ENCODE measurements at regions not wholly inside any gene's neighbourhood (a gene's known extent, or its start where the extent isn't known, plus 50 kb on each side); places are given as distances from the start of the nearest gene placed in this dataset.

- no peaks in the 10 kb centered on the region for H3K27me3 ChIP-seq (ENCODE audit: control insufficient read depth, insufficient read depth, low read length, poor library complexity, severe bottlenecking)
- H3K9me3 ChIP-seq (ENCODE audit: control insufficient read depth, low read length), result peaks cover 8% of the 10 kb centered on the region
- H3K36me3 Mint-ChIP-seq (ENCODE audit: low read depth), result no peaks in the 10 kb centered on the region
- H3K36me3 ChIP-seq (ENCODE audit: control insufficient read depth, insufficient read depth, low read length), result no peaks in the 10 kb centered on the region
- H3K27ac Mint-ChIP-seq, result no peak overlapping the region
- TF ChIP-seq CTCF (conservative IDR thresholded peaks at IDR 0.05), result no peak
- H3K4me1 ChIP-seq (ENCODE audit: control insufficient read depth, insufficient read depth, low read length), result no peaks in the 10 kb centered on the region
- H3K4me1 Mint-ChIP-seq, result peaks cover 3% of the 10 kb centered on the region
- DNase-seq, result no peak
- no peaks in the 10 kb centered on the region for H3K27me3 Mint-ChIP-seq (ENCODE audit: insufficient read depth)
- H3K27ac ChIP-seq (ENCODE audit: low read depth, low read length), result no peak overlapping the region
- no peak overlapping the region for H3K9ac ChIP-seq (ENCODE audit: extremely low read depth, low read length, poor library complexity, severe bottlenecking)
- peaks cover 9% of the 10 kb centered on the region for H3K9me3 Mint-ChIP-seq
- H3K4me3 ChIP-seq (ENCODE audit: low read length), result no peak overlapping the region
- H3K4me3 Mint-ChIP-seq, result no peak overlapping the region
Observed at GRCh38 chr7:118846977-118847376, 622.5 kb downstream of the ANKRD7 start.

GRCh38 chr7:118855290-118855689 lies 630.8 kb downstream of the ANKRD7 start:
- no peak for DNase-seq
- Histone ChIP-seq H3K27me3 (ENCODE audit: control insufficient read depth, insufficient read depth, low read length, poor library complexity, severe bottlenecking) (no peaks in the 10 kb centered on the region), H3K4me3 (ENCODE audit: low read length) (no peak overlapping the region), H3K9me3 (ENCODE audit: control insufficient read depth, low read length) (peaks cover 15% of the 10 kb centered on the region), H3K36me3 (ENCODE audit: control insufficient read depth, insufficient read depth, low read length) (no peaks in the 10 kb centered on the region), H3K27ac (ENCODE audit: low read depth, low read length) (no peak overlapping the region), H3K9ac (ENCODE audit: extremely low read depth, low read length, poor library complexity, severe bottlenecking) (no peak overlapping the region), H3K4me1 (ENCODE audit: control insufficient read depth, insufficient read depth, low read length) (no peaks in the 10 kb centered on the region)
- no peak overlapping the region for H3K4me3 Mint-ChIP-seq
- peaks cover 6% of the 10 kb centered on the region for H3K36me3 Mint-ChIP-seq (ENCODE audit: low read depth)
- WGBS, 2 experiments (ENCODE audit: insufficient coverage in 1 of 2, insufficient read length in 1 of 2), result 93 to 100% methylated on average over 1 to 3 of the region's 3 CpGs
- no peak overlapping the region for H3K27ac Mint-ChIP-seq
- TF ChIP-seq CTCF (conservative IDR thresholded peaks at IDR 0.05), result no peak
- H3K4me1 Mint-ChIP-seq, result no peaks in the 10 kb centered on the region
- H3K27me3 Mint-ChIP-seq (ENCODE audit: insufficient read depth), result no peaks in the 10 kb centered on the region
- H3K9me3 Mint-ChIP-seq, result peaks cover 22% of the 10 kb centered on the region

- H3K4me3 ChIP-seq (ENCODE audit: low read length), result no peak overlapping the region
- DNase-seq, result no peak
- 93 to 94% methylated on average over 16 to 49 of the region's 49 CpGs for WGBS, 2 experiments (ENCODE audit: insufficient coverage in 1 of 2, insufficient read length in 1 of 2)
- Mint-ChIP-seq H3K36me3 (ENCODE audit: low read depth) (peaks cover 6% of the 10 kb centered on the region), H3K27ac (no peak overlapping the region), H3K4me3 (no peak overlapping the region), H3K27me3 (ENCODE audit: insufficient read depth) (no peaks in the 10 kb centered on the region), H3K9me3 (peaks cover 13% of the 10 kb centered on the region), H3K4me1 (no peaks in the 10 kb centered on the region)
- no peak overlapping the region for H3K27ac ChIP-seq (ENCODE audit: low read depth, low read length)
- H3K4me1 ChIP-seq (ENCODE audit: control insufficient read depth, insufficient read depth, low read length), result no peaks in the 10 kb centered on the region
- no peak for TF ChIP-seq CTCF (conservative IDR thresholded peaks at IDR 0.05)
- H3K9ac ChIP-seq (ENCODE audit: extremely low read depth, low read length, poor library complexity, severe bottlenecking), result no peak overlapping the region
- peaks cover 7% of the 10 kb centered on the region for H3K9me3 ChIP-seq (ENCODE audit: control insufficient read depth, low read length)
- H3K27me3 ChIP-seq (ENCODE audit: control insufficient read depth, insufficient read depth, low read length, poor library complexity, severe bottlenecking), result no peaks in the 10 kb centered on the region
- no peaks in the 10 kb centered on the region for H3K36me3 ChIP-seq (ENCODE audit: control insufficient read depth, insufficient read depth, low read length)
Observed at GRCh38 chr7:118858651-118859149, 634.2 kb downstream of the ANKRD7 start.

All from endodermal cell (in vitro differentiated cells).